ENCODE measurements at regions not wholly inside any gene's neighbourhood (a gene's known extent, or its start where the extent isn't known, plus 50 kb on each side); places are given as distances from the start of the nearest gene placed in this dataset.

DNA sequence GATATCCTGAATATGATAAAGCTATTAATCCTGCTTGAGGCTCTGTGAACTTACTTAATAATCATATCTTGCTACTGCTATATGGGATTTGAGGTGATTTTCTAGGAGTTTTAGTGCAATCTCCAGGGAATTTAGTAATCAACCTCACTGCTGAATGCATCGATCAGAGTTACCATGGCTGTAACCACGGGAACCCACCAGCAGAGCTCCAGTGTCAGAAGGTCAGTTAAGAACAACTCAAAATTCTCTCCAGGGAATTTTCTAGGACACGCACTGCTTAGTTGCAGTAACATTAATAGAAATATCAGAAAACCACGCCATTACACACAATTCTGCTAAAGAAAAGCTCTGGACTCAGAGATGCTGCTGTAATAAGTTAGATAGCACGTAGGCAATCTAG is 1477.2 kb upstream of the TENM3 start:
- BruUV-seq (replicated peaks) = no TSS peak
- H3K79me2 ChIP-seq (ENCODE audit: insufficient read depth, low read length) = no peaks in the 10 kb centered on the region
- H4K20me1 ChIP-seq (ENCODE audit: insufficient read depth) = no peaks in the 10 kb centered on the region
- no peak overlapping the region for H2AFZ ChIP-seq (ENCODE audit: low read depth, low read length, poor library complexity, severe bottlenecking)
- H3K4me1 ChIP-seq (ENCODE audit: control insufficient read depth in 1 of 2, insufficient read depth in 2 of 2, low read length in 2 of 2) = no peaks in the 10 kb centered on the region; a peak in 1 of 4 replicates
- no peaks in the 10 kb centered on the region for H3K9me2 ChIP-seq (ENCODE audit: insufficient read depth)
- no peak for DNase-seq (ENCODE audit: low read depth, low spot score)
- H3K4me3 ChIP-seq (replicated peaks in 1 of 2; ENCODE audit: low read depth in 1 of 2, low read length in 2 of 2) = no peak overlapping the region
- H3K9me3 ChIP-seq (ENCODE audit: control insufficient read depth in 1 of 2, insufficient read depth in 1 of 2, low read depth in 1 of 2, low read length in 2 of 2) = no peaks in the 10 kb centered on the region
- no peak for ATAC-seq
- RAD21 ChIA-PET (ENCODE audit: low non-redundant PET in 1 of 2, low total read pairs in 2 of 2, uncharacterized antibody in 2 of 2, unreplicated experiment in 2 of 2) = no interaction called here
- H3K9ac ChIP-seq (ENCODE audit: low read length) = no peak overlapping the region
- POLR2A ChIA-PET = no interaction called here
- no peak for TF ChIP-seq EZH2 (IDR thresholded peaks at IDR 0.05)
- no peak for TF ChIP-seq JUND (IDR thresholded peaks at IDR 0.05)
- TF ChIP-seq ZFX (IDR thresholded peaks at IDR 0.05) = no peak
- no peak for TF ChIP-seq POLR2AphosphoS5 (IDR thresholded peaks at IDR 0.05; ENCODE audit: low read depth, low read length)
- TF ChIP-seq, protein P1, sequence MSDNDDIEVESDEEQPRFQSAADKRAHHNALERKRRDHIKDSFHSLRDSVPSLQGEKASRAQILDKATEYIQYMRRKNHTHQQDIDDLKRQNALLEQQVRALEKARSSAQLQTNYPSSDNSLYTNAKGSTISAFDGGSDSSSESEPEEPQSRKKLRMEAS (IDR thresholded peaks at IDR 0.05) = no peak
- H3K27me3 ChIP-seq (ENCODE audit: insufficient read depth, low read length) = no peaks in the 10 kb centered on the region
- no peak overlapping the region for H3K4me2 ChIP-seq (ENCODE audit: low read length)
- H3K27ac ChIP-seq (ENCODE audit: low read depth, low read length) = no peak overlapping the region
- no peaks in the 10 kb centered on the region for H3K36me3 ChIP-seq (ENCODE audit: control insufficient read depth in 1 of 2, insufficient read depth in 2 of 2, low read length in 2 of 2)
- CTCF ChIA-PET = no interaction called here
- intact Hi-C loops (cut with micrococcal nuclease) = no loop called here

DNA sequence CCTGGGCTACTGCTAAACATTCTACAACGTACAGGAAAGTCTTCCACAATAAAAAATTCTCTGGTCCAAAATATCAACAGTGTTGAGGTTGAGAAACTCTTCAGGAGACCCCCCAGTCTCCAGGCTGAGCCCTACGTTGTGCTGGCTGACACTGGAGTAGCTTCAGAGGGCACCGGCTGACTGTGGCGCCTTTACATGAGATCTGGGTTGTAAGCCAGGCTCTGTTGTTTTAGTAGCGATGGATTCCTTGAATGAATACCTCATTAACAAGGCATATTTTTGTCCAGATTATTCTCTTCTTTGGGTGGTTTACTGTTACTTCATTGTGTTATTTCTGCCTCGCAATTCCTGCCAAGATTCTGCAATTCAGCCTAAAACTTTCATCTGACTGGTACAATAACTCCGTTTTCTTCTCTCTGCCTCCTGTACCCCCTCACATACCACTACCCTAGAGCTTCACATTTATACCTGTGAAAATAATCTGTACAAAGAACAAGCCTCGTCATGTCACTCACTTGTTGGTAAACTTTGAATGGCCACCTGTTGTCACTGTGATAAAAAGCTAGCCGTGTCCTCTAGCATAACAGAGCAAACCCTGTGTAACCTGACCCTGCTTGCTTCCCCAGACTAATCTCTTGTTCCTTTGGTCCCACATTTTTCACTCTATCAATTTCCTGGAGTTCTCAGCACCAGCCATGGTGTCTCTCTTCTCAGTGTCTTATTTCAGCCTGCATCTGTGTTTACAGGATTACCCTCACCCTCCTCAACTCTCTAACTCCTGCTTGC is 1476.1 kb upstream of the TENM3 start:
- no peaks in the 10 kb centered on the region for H3K9me2 ChIP-seq (ENCODE audit: insufficient read depth)
- no peak for ATAC-seq
- no peaks in the 10 kb centered on the region for H3K9me3 ChIP-seq (ENCODE audit: control insufficient read depth in 1 of 2, insufficient read depth in 1 of 2, low read depth in 1 of 2, low read length in 2 of 2)
- no peak overlapping the region for H3K4me3 ChIP-seq (replicated peaks in 1 of 2; ENCODE audit: low read depth in 1 of 2, low read length in 2 of 2)
- no peak overlapping the region for H2AFZ ChIP-seq (ENCODE audit: low read depth, low read length, poor library complexity, severe bottlenecking)
- DNase-seq (ENCODE audit: low read depth, low spot score) = no peak
- H3K9ac ChIP-seq (ENCODE audit: low read length) = no peak overlapping the region
- no peaks in the 10 kb centered on the region for H3K27me3 ChIP-seq (ENCODE audit: insufficient read depth, low read length)
- no TSS peak for BruUV-seq (replicated peaks)
- ChIA-PET POLR2A (no interaction called here), CTCF (no interaction called here), RAD21 (ENCODE audit: low non-redundant PET in 1 of 2, low total read pairs in 2 of 2, uncharacterized antibody in 2 of 2, unreplicated experiment in 2 of 2) (no interaction called here)
- intact Hi-C loops (cut with micrococcal nuclease) = no loop called here
- H3K27ac ChIP-seq (ENCODE audit: low read depth, low read length) = no peak overlapping the region
- H3K4me2 ChIP-seq (ENCODE audit: low read length) = no peak overlapping the region
- H3K36me3 ChIP-seq (ENCODE audit: control insufficient read depth in 1 of 2, insufficient read depth in 2 of 2, low read length in 2 of 2) = no peaks in the 10 kb centered on the region
- no peaks in the 10 kb centered on the region for H3K79me2 ChIP-seq (ENCODE audit: insufficient read depth, low read length)
- no peaks in the 10 kb centered on the region; a peak in 1 of 4 replicates for H3K4me1 ChIP-seq (ENCODE audit: control insufficient read depth in 1 of 2, insufficient read depth in 2 of 2, low read length in 2 of 2)
- no peaks in the 10 kb centered on the region for H4K20me1 ChIP-seq (ENCODE audit: insufficient read depth)
- TF ChIP-seq ELF1 (IDR thresholded peaks at IDR 0.05; ENCODE audit: borderline replicate concordance, low read depth) = no peak
- TF ChIP-seq, protein P2, sequence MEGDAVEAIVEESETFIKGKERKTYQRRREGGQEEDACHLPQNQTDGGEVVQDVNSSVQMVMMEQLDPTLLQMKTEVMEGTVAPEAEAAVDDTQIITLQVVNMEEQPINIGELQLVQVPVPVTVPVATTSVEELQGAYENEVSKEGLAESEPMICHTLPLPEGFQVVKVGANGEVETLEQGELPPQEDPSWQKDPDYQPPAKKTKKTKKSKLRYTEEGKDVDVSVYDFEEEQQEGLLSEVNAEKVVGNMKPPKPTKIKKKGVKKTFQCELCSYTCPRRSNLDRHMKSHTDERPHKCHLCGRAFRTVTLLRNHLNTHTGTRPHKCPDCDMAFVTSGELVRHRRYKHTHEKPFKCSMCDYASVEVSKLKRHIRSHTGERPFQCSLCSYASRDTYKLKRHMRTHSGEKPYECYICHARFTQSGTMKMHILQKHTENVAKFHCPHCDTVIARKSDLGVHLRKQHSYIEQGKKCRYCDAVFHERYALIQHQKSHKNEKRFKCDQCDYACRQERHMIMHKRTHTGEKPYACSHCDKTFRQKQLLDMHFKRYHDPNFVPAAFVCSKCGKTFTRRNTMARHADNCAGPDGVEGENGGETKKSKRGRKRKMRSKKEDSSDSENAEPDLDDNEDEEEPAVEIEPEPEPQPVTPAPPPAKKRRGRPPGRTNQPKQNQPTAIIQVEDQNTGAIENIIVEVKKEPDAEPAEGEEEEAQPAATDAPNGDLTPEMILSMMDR (IDR thresholded peaks at IDR 0.05 in 2 of 3, conservative IDR thresholded peaks at IDR 0.05 in 1 of 3; ENCODE audit: borderline replicate concordance in 1 of 3, insufficient read depth in 1 of 3, low read depth in 2 of 3, low read length in 2 of 3) = no peak
- TF ChIP-seq ZNF274 (IDR thresholded peaks at IDR 0.05; ENCODE audit: low read depth, low read length) = no peak
- no peak for TF ChIP-seq SRF (IDR thresholded peaks at IDR 0.05; ENCODE audit: low read depth)
- TF ChIP-seq SIN3A (IDR thresholded peaks at IDR 0.05; ENCODE audit: low read depth) = no peak
- no peak for TF ChIP-seq EZH2 (IDR thresholded peaks at IDR 0.05)
- no peak for TF ChIP-seq FOSL1 (IDR thresholded peaks at IDR 0.05; ENCODE audit: low read depth)
- no peak for TF ChIP-seq EZH2phosphoT487 (IDR thresholded peaks at IDR 0.05; ENCODE audit: borderline replicate concordance)
- TF ChIP-seq, protein P3, sequence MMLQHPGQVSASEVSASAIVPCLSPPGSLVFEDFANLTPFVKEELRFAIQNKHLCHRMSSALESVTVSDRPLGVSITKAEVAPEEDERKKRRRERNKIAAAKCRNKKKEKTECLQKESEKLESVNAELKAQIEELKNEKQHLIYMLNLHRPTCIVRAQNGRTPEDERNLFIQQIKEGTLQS (IDR thresholded peaks at IDR 0.05) = no peak
- TF ChIP-seq TCF7L2 (IDR thresholded peaks at IDR 0.05; ENCODE audit: borderline replicate concordance, extremely low read depth, insufficient read depth, insufficient read length) = no peak
- TF ChIP-seq YY1 (IDR thresholded peaks at IDR 0.05; ENCODE audit: extremely low read depth, insufficient replicate concordance, low read depth, low read length) = no peak
- no peak for TF ChIP-seq RAD21 (IDR thresholded peaks at IDR 0.05; ENCODE audit: low read depth)
- TF ChIP-seq, protein P4, sequence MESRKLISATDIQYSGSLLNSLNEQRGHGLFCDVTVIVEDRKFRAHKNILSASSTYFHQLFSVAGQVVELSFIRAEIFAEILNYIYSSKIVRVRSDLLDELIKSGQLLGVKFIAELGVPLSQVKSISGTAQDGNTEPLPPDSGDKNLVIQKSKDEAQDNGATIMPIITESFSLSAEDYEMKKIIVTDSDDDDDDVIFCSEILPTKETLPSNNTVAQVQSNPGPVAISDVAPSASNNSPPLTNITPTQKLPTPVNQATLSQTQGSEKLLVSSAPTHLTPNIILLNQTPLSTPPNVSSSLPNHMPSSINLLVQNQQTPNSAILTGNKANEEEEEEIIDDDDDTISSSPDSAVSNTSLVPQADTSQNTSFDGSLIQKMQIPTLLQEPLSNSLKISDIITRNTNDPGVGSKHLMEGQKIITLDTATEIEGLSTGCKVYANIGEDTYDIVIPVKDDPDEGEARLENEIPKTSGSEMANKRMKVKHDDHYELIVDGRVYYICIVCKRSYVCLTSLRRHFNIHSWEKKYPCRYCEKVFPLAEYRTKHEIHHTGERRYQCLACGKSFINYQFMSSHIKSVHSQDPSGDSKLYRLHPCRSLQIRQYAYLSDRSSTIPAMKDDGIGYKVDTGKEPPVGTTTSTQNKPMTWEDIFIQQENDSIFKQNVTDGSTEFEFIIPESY (IDR thresholded peaks at IDR 0.05; ENCODE audit: extremely low read depth, insufficient replicate concordance, low read length) = no peak

Measured in HCT116 (cell line).